ENCODE measurements at regions not wholly inside any gene's neighbourhood (a gene's known extent, or its start where the extent isn't known, plus 50 kb on each side); places are given as distances from the start of the nearest gene placed in this dataset.

- Histone ChIP-seq H3K4me3 (ENCODE audit: low read length in 3 of 3) (no peak overlapping the region), H3K27me3 (ENCODE audit: control insufficient read depth in 3 of 3, insufficient read depth in 3 of 3, low read length in 3 of 3) (no peaks in the 10 kb centered on the region), H3K36me3 (ENCODE audit: control insufficient read depth in 3 of 3, insufficient read depth in 3 of 3, low read length in 3 of 3) (no peaks in the 10 kb centered on the region), H3K4me1 (ENCODE audit: control insufficient read depth in 3 of 3, insufficient read depth in 3 of 3, low read length in 3 of 3) (no peaks in the 10 kb centered on the region), H3K9me3 (ENCODE audit: control insufficient read depth in 3 of 3, low read length in 3 of 3) (peaks cover 0 to 2% (median 0%) of the 10 kb centered on the region in 3 donors), H3K27ac (ENCODE audit: low read depth, low read length) (no peak overlapping the region), H3K9ac (ENCODE audit: low read depth in 1 of 3, low read length in 3 of 3) (no peak overlapping the region)
These were observed 79.5 kb downstream of the CD83 start for GRCh38 chr6:14197118-14197517.

- Histone ChIP-seq H3K27ac (ENCODE audit: low read depth, low read length) (no peak overlapping the region), H3K9me3 (ENCODE audit: control insufficient read depth in 3 of 3, low read length in 3 of 3) (peaks cover 0 to 2% (median 0%) of the 10 kb centered on the region in 3 donors), H3K9ac (ENCODE audit: low read depth in 1 of 3, low read length in 3 of 3) (no peak overlapping the region), H3K4me3 (ENCODE audit: low read length in 3 of 3) (no peak overlapping the region), H3K27me3 (ENCODE audit: control insufficient read depth in 3 of 3, insufficient read depth in 3 of 3, low read length in 3 of 3) (no peaks in the 10 kb centered on the region), H3K36me3 (ENCODE audit: control insufficient read depth in 3 of 3, insufficient read depth in 3 of 3, low read length in 3 of 3) (no peaks in the 10 kb centered on the region), H3K4me1 (ENCODE audit: control insufficient read depth in 3 of 3, insufficient read depth in 3 of 3, low read length in 3 of 3) (no peaks in the 10 kb centered on the region)
These were observed 82.5 kb downstream of the CD83 start for GRCh38 chr6:14200047-14200446.

- H3K4me3 ChIP-seq (ENCODE audit: low read length in 3 of 3): no peak overlapping the region
- H3K9me3 ChIP-seq (ENCODE audit: control insufficient read depth in 3 of 3, low read length in 3 of 3): peaks cover 0 to 2% (median 0%) of the 10 kb centered on the region in 3 donors
These were observed 85.4 kb downstream of the CD83 start for GRCh38 chr6:14202947-14203346.

GRCh38 chr6:14206391-14206790 is 88.8 kb downstream of the CD83 start:
- H3K4me1 ChIP-seq (ENCODE audit: control insufficient read depth in 3 of 3, insufficient read depth in 3 of 3, low read length in 3 of 3): peaks cover 11 to 20% (median 12%) of the 10 kb centered on the region in 3 donors
- H3K27me3 ChIP-seq (ENCODE audit: control insufficient read depth in 3 of 3, insufficient read depth in 3 of 3, low read length in 3 of 3): no peaks in the 10 kb centered on the region
- H3K9ac ChIP-seq (ENCODE audit: low read depth in 1 of 3, low read length in 3 of 3): no peak overlapping the region
- no peak overlapping the region for H3K27ac ChIP-seq (ENCODE audit: low read depth, low read length)
- no peaks in the 10 kb centered on the region for H3K36me3 ChIP-seq (ENCODE audit: control insufficient read depth in 3 of 3, insufficient read depth in 3 of 3, low read length in 3 of 3)
- H3K4me3 ChIP-seq (ENCODE audit: low read length in 3 of 3): no peak overlapping the region
- no peaks in the 10 kb centered on the region for H3K9me3 ChIP-seq (ENCODE audit: control insufficient read depth in 3 of 3, low read length in 3 of 3)

More at GRCh38 chr6:14202947-14203346, 85.4 kb downstream of the CD83 start:
- Histone ChIP-seq H3K27me3 (ENCODE audit: control insufficient read depth in 3 of 3, insufficient read depth in 3 of 3, low read length in 3 of 3) (no peaks in the 10 kb centered on the region), H3K27ac (ENCODE audit: low read depth, low read length) (no peak overlapping the region), H3K4me1 (ENCODE audit: control insufficient read depth in 3 of 3, insufficient read depth in 3 of 3, low read length in 3 of 3) (no peaks in the 10 kb centered on the region), H3K9ac (ENCODE audit: low read depth in 1 of 3, low read length in 3 of 3) (no peak overlapping the region), H3K36me3 (ENCODE audit: control insufficient read depth in 3 of 3, insufficient read depth in 3 of 3, low read length in 3 of 3) (no peaks in the 10 kb centered on the region)

GRCh38 chr6:14207448-14207847 is 89.9 kb downstream of the CD83 start:
- no peaks in the 10 kb centered on the region for H3K27me3 ChIP-seq (ENCODE audit: control insufficient read depth in 3 of 3, insufficient read depth in 3 of 3, low read length in 3 of 3)
- no peak overlapping the region for H3K27ac ChIP-seq (ENCODE audit: low read depth, low read length)
- no peak overlapping the region for H3K9ac ChIP-seq (ENCODE audit: low read depth in 1 of 3, low read length in 3 of 3)
- no peaks in the 10 kb centered on the region for H3K9me3 ChIP-seq (ENCODE audit: control insufficient read depth in 3 of 3, low read length in 3 of 3)
- H3K4me1 ChIP-seq (ENCODE audit: control insufficient read depth in 3 of 3, insufficient read depth in 3 of 3, low read length in 3 of 3): peaks cover 19 to 30% (median 21%) of the 10 kb centered on the region in 3 donors
- H3K4me3 ChIP-seq (ENCODE audit: low read length in 3 of 3): no peak overlapping the region
- no peaks in the 10 kb centered on the region for H3K36me3 ChIP-seq (ENCODE audit: control insufficient read depth in 3 of 3, insufficient read depth in 3 of 3, low read length in 3 of 3)

- no peaks in the 10 kb centered on the region for H3K36me3 ChIP-seq (ENCODE audit: control insufficient read depth in 3 of 3, insufficient read depth in 3 of 3, low read length in 3 of 3)
- H3K4me1 ChIP-seq (ENCODE audit: control insufficient read depth in 3 of 3, insufficient read depth in 3 of 3, low read length in 3 of 3): peaks cover 19 to 30% (median 21%) of the 10 kb centered on the region in 3 donors
- H3K27me3 ChIP-seq (ENCODE audit: control insufficient read depth in 3 of 3, insufficient read depth in 3 of 3, low read length in 3 of 3): no peaks in the 10 kb centered on the region
- H3K4me3 ChIP-seq (ENCODE audit: low read length in 3 of 3): no peak overlapping the region
- H3K9ac ChIP-seq (ENCODE audit: low read depth in 1 of 3, low read length in 3 of 3): no peak overlapping the region
- no peaks in the 10 kb centered on the region for H3K9me3 ChIP-seq (ENCODE audit: control insufficient read depth in 3 of 3, low read length in 3 of 3)
- H3K27ac ChIP-seq (ENCODE audit: low read depth, low read length): no peak overlapping the region
These were observed 91.4 kb downstream of the CD83 start for GRCh38 chr6:14209000-14209399.

GRCh38 chr6:14210077-14210476 is 92.5 kb downstream of the CD83 start:
- peak overlapping the region; percentile 89 for H3K27ac ChIP-seq (ENCODE audit: low read depth, low read length)
- H3K27me3 ChIP-seq (ENCODE audit: control insufficient read depth in 3 of 3, insufficient read depth in 3 of 3, low read length in 3 of 3): no peaks in the 10 kb centered on the region
- peak overlapping the region; percentile 76 to 91 (median 84) for H3K4me3 ChIP-seq (ENCODE audit: low read length in 3 of 3)
- H3K9ac ChIP-seq (ENCODE audit: low read depth in 1 of 3, low read length in 3 of 3): peak overlapping the region; percentile 78 to 93 (median 89)
- no peaks in the 10 kb centered on the region for H3K9me3 ChIP-seq (ENCODE audit: control insufficient read depth in 3 of 3, low read length in 3 of 3)
- no peaks in the 10 kb centered on the region for H3K36me3 ChIP-seq (ENCODE audit: control insufficient read depth in 3 of 3, insufficient read depth in 3 of 3, low read length in 3 of 3)
- peaks cover 19 to 30% (median 21%) of the 10 kb centered on the region in 3 donors for H3K4me1 ChIP-seq (ENCODE audit: control insufficient read depth in 3 of 3, insufficient read depth in 3 of 3, low read length in 3 of 3)

GRCh38 chr6:14210663-14211561 is 93.3 kb downstream of the CD83 start:
- no peaks in the 10 kb centered on the region for H3K9me3 ChIP-seq (ENCODE audit: control insufficient read depth in 3 of 3, low read length in 3 of 3)
- H3K27ac ChIP-seq (ENCODE audit: low read depth, low read length): peak overlapping the region; percentile 89
- H3K4me1 ChIP-seq (ENCODE audit: control insufficient read depth in 3 of 3, insufficient read depth in 3 of 3, low read length in 3 of 3): peaks cover 19 to 30% (median 21%) of the 10 kb centered on the region in 3 donors
- peak overlapping the region; percentile 83 to 93 (median 89) for H3K9ac ChIP-seq (ENCODE audit: low read depth in 1 of 3, low read length in 3 of 3)
- H3K36me3 ChIP-seq (ENCODE audit: control insufficient read depth in 3 of 3, insufficient read depth in 3 of 3, low read length in 3 of 3): no peaks in the 10 kb centered on the region
- H3K27me3 ChIP-seq (ENCODE audit: control insufficient read depth in 3 of 3, insufficient read depth in 3 of 3, low read length in 3 of 3): no peaks in the 10 kb centered on the region
- peak overlapping the region; percentile 84 to 91 (median 84) for H3K4me3 ChIP-seq (ENCODE audit: low read length in 3 of 3)

GRCh38 chr6:14211562-14211942 is 94.0 kb downstream of the CD83 start:
- Histone ChIP-seq H3K27me3 (ENCODE audit: control insufficient read depth in 3 of 3, insufficient read depth in 3 of 3, low read length in 3 of 3) (no peaks in the 10 kb centered on the region), H3K4me3 (ENCODE audit: low read length in 3 of 3) (peak overlapping the region; percentile 79 to 84 (median 82)), H3K4me1 (ENCODE audit: control insufficient read depth in 3 of 3, insufficient read depth in 3 of 3, low read length in 3 of 3) (peaks cover 19 to 30% (median 21%) of the 10 kb centered on the region in 3 donors), H3K27ac (ENCODE audit: low read depth, low read length) (peak overlapping the region; percentile 77), H3K36me3 (ENCODE audit: control insufficient read depth in 3 of 3, insufficient read depth in 3 of 3, low read length in 3 of 3) (no peaks in the 10 kb centered on the region), H3K9ac (ENCODE audit: low read depth in 1 of 3, low read length in 3 of 3) (peak overlapping the region; percentile 62 to 88 (median 83)), H3K9me3 (ENCODE audit: control insufficient read depth in 3 of 3, low read length in 3 of 3) (no peaks in the 10 kb centered on the region)

- no peaks in the 10 kb centered on the region for H3K9me3 ChIP-seq (ENCODE audit: control insufficient read depth in 3 of 3, low read length in 3 of 3)
- peak overlapping the region; percentile 77 for H3K27ac ChIP-seq (ENCODE audit: low read depth, low read length)
- H3K9ac ChIP-seq (ENCODE audit: low read depth in 1 of 3, low read length in 3 of 3): peak overlapping the region in 2 of 3 donors; percentile 62 to 88
- H3K4me3 ChIP-seq (ENCODE audit: low read length in 3 of 3): peak overlapping the region; percentile 79 to 84 (median 82)
- peaks cover 19 to 30% (median 21%) of the 10 kb centered on the region in 3 donors for H3K4me1 ChIP-seq (ENCODE audit: control insufficient read depth in 3 of 3, insufficient read depth in 3 of 3, low read length in 3 of 3)
- no peaks in the 10 kb centered on the region for H3K27me3 ChIP-seq (ENCODE audit: control insufficient read depth in 3 of 3, insufficient read depth in 3 of 3, low read length in 3 of 3)
- no peaks in the 10 kb centered on the region for H3K36me3 ChIP-seq (ENCODE audit: control insufficient read depth in 3 of 3, insufficient read depth in 3 of 3, low read length in 3 of 3)
These were observed 94.4 kb downstream of the CD83 start for GRCh38 chr6:14212020-14212419.
